GM12878 (cell line): ENCODE measurements at regions not wholly inside any gene's neighbourhood (a gene's known extent, or its start where the extent isn't known, plus 50 kb on each side); places are given as distances from the start of the nearest gene placed in this dataset.

Experiments
- ATAC-seq: fragments of 200-7000 bp; cut with Tn5 transposase; 3 replicates; pipeline ENCODE4 v1.9.1; 2020; ENCODE audit warnings: mild to moderate bottlenecking, moderate library complexity
- BruUV-seq: library from RNA; stranded (reverse); fragments of 400-500 nt; replicated peaks from 2 replicates; lab custom pipeline; 2021; lab: Mats Ljungman, UMichigan
- CTCF ChIA-PET: fragments of 300-600 bp; sonication (Branson Sonifier 250); formaldehyde crosslinking; extraction: SDS; loops from one replicate; lab custom pipeline; 2021; ENCODE audit warnings: inconsistent platforms; lab: Yijun Ruan, JAX
- POLR2A ChIA-PET: fragments of 350-600 bp; formaldehyde crosslinking; extraction: SDS; loops from one replicate; lab custom pipeline; 2021; ENCODE audit warnings: inconsistent platforms; lab: Charles Lee
- RAD21 ChIA-PET: fragments of 300-600 bp; sonication (Branson Sonifier 250); formaldehyde crosslinking; loops from one replicate; lab custom pipeline; 2023; ENCODE audit warnings: antibody characterized with exemption; ENCODE audit not compliant: unreplicated experiment; lab: Charles Lee
- SMC1A ChIA-PET: fragments of 300-600 bp; sonication (Branson Sonifier 250); formaldehyde crosslinking; loops from one replicate; lab custom pipeline; 2023; ENCODE audit not compliant: unreplicated experiment, uncharacterized antibody; lab: Charles Lee
- DNase-seq: peaks from one replicate; pipeline ENCODE4 v3.0.0-alpha.2; 2011; ENCODE audit warnings: low read depth, low spot score
- FAIRE-seq: peaks from 3 replicates; lab custom pipeline; 2011; peaks lifted over from hg19 to GRCh38; lab: Jason Lieb, UNC
- H2AFZ ChIP-seq: 2 replicates; pipeline ENCODE4 v1.6.0; 2011; ENCODE audit warnings: low read depth, low read length, control low read depth; ENCODE audit not compliant: control insufficient read depth
- H3K27ac ChIP-seq: 2 replicates; pipeline ENCODE4 v1.5.1; 2011; ENCODE audit warnings: control low read depth; ENCODE audit not compliant: control insufficient read depth, insufficient read depth
- H3K27me3 ChIP-seq, 2 experiments: replicated peaks in 1 of 2; 2 replicates each; pipeline versions ENCODE4 v1.6.0 to v1.6.1; 2011; ENCODE audit warnings: low read length in 1 of 2; ENCODE audit not compliant: control insufficient read depth in 2 of 2, insufficient read depth in 2 of 2
- H3K36me3 ChIP-seq, 2 experiments: 2 replicates each; pipeline ENCODE4 v1.5.1; 2011; ENCODE audit warnings: low read length in 1 of 2; ENCODE audit not compliant: control insufficient read depth in 2 of 2, insufficient read depth in 2 of 2
- H3K4me1 ChIP-seq: 2 replicates; pipeline ENCODE4 v1.6.1; 2011; ENCODE audit warnings: mild to moderate bottlenecking, low read length, moderate library complexity, mixed read lengths; ENCODE audit not compliant: control insufficient read depth, insufficient read depth
- H3K4me2 ChIP-seq: 2 replicates; pipeline ENCODE4 v1.6.0; 2011; ENCODE audit warnings: control low read depth; ENCODE audit not compliant: control insufficient read depth, insufficient read depth
- H3K4me3 ChIP-seq: fragments of 200-600 bp; sonication (generic); 2 replicates; pipeline ENCODE4 v1.5.1; 2016
- H3K79me2 ChIP-seq: 2 replicates; pipeline ENCODE4 v1.6.0; 2011; ENCODE audit warnings: low read length; ENCODE audit not compliant: control insufficient read depth, insufficient read depth
- H3K9ac ChIP-seq: 2 replicates; pipeline ENCODE4 v1.8.0; 2011; ENCODE audit warnings: low read length, control low read depth, mixed read lengths; ENCODE audit not compliant: control insufficient read depth, insufficient read depth
- H3K9me3 ChIP-seq: replicated peaks from 3 replicates; pipeline ENCODE4 v1.5.1; 2011; ENCODE audit warnings: mild to moderate bottlenecking, low read length; ENCODE audit not compliant: control insufficient read depth, insufficient read depth
- H4K20me1 ChIP-seq: 2 replicates; pipeline ENCODE4 v1.6.0; 2011; ENCODE audit not compliant: control insufficient read depth, insufficient read depth
- CHD1 ChIP-seq: IDR thresholded peaks from 2 replicates; pipeline ENCODE4 v1.6.1; 2012; ENCODE audit warnings: low read depth, low read length, improper control_type of control experiment
- FOXM1 ChIP-seq: IDR thresholded peaks from 2 replicates; pipeline ENCODE4 v1.6.1; 2012; ENCODE audit warnings: low read depth, mild to moderate bottlenecking, inconsistent platforms, low read length, moderate library complexity
- ZNF217 ChIP-seq: fragments of 450-650 bp; IDR thresholded peaks from 2 replicates; pipeline ENCODE4 v1.6.1; 2017; ENCODE audit warnings: antibody characterized with exemption, mild to moderate bottlenecking
- WGBS: methylation state at CpG from one replicate; pipeline ENCODE4 v1.1.6; 2016; ENCODE audit warnings: low lambda C conversion rate; ENCODE audit not compliant: insufficient replicate concordance, insufficient coverage; ENCODE audit errors: missing lambda C conversion rate; 5-methylcytosine and 5-hydroxymethylcytosine counted together
- in situ Hi-C: fragments of 300-500 bp; cut with MboI; formaldehyde crosslinking; loops from 9 replicates; pipeline ENCODE4 v1.14.3; 2018; ENCODE audit warnings: mixed read lengths
- intact Hi-C: fragments of 100-400 bp; cut with micrococcal nuclease; formaldehyde crosslinking; loops from one replicate; pipeline ENCODE4 v1.14.2; 2022; ENCODE audit not compliant: unreplicated experiment
- TF ChIP-seq, protein P1 (sequence below): IDR thresholded peaks from 2 replicates; pipeline ENCODE4 v1.6.1; 2012; ENCODE audit warnings: low read depth, low read length, improper control_type of control experiment

DNA sequence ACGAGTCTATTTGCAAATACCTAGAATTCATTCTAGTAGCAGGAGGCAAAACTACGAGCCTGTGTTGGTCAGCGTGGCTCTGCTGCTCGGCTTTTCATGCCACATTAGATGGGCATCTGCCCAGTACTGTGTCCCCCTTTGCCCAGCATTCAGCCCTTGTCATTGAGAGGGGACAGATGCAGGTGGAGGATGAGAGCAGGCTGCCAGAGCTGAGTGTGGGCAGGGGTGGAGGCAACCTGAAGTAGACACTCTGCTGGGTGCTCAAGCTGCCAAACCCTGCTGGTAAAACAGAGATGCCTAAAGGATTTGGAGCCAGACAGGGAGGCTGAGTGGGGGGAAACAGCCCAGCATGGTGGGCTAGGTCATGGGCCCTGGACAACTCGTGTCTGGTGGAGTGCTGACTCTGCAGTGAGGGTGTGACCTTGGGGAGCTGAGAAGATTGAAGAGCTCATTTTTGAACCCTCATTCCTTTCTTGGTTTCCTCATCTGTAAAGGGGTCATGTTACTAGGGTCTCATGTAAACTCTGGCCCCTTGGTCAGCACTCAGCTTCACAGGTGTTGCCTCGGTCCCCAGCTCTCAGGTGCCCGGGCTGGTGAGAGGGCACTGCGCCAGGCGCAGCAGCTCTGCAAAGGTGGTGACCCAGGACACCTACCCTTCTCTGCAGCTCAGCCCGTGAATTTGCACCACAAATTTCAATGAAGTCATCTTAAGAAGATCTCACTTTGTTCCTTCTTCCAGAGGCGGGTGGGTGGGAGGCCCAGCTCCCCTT, 64.2 kb upstream of the BHLHE23 start:
- H3K27me3 ChIP-seq: no peaks in the 10 kb centered on the region; a peak in 2 of 4 replicates
- no peaks in the 10 kb centered on the region; the same call in 2 of the 3 replicates for H3K9me3 ChIP-seq
- POLR2A ChIA-PET: interaction anchor here (0.7 kb wide), 1 partner anchor 23 kb away, joined by 4 read pairs; no protein-coding TSS in a partner anchor
- FAIRE-seq (no peak), ATAC-seq (no peak), DNase-seq (no peak)
- intact Hi-C loops: no loop called here
- SMC1A ChIA-PET: no interaction called here
- no peak overlapping the region for H3K4me2 ChIP-seq
- WGBS: 35% methylated on average over 11 of the region's 11 CpGs
- H4K20me1 ChIP-seq: no peaks in the 10 kb centered on the region
- H3K79me2 ChIP-seq: no peaks in the 10 kb centered on the region
- BruUV-seq: no TSS peak
- H3K4me1 ChIP-seq: no peaks in the 10 kb centered on the region
- no peaks in the 10 kb centered on the region for H3K36me3 ChIP-seq
- in situ Hi-C loops: no loop called here
- no peak overlapping the region for H2AFZ ChIP-seq
- RAD21 ChIA-PET: no interaction called here
- H3K4me3 ChIP-seq: no peak overlapping the region
- TF ChIP-seq, protein P1, sequence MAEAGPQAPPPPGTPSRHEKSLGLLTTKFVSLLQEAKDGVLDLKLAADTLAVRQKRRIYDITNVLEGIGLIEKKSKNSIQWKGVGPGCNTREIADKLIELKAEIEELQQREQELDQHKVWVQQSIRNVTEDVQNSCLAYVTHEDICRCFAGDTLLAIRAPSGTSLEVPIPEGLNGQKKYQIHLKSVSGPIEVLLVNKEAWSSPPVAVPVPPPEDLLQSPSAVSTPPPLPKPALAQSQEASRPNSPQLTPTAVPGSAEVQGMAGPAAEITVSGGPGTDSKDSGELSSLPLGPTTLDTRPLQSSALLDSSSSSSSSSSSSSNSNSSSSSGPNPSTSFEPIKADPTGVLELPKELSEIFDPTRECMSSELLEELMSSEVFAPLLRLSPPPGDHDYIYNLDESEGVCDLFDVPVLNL: no peak
- CTCF ChIA-PET: interaction anchor here (0.6 kb wide), 1 partner anchor 217 kb away, joined by 3 read pairs; no protein-coding TSS in a partner anchor
- no peak overlapping the region for H3K9ac ChIP-seq
- no peak overlapping the region for H3K27ac ChIP-seq

DNA sequence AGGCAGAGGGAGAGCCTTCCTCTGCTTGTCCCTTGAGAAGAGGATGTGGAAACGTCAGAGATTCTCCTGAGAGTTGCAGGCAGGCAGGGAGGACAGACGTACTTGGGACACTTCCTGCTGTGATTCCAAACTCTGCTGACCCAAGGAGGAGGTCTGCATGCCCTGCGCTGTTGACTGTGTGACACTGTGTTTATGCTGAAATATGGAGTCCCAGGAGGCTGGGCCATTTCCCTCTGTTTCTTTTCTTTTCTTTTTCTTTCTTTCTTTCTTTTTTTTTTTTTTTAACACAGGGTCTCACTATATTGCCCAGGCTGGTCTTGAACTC, 63.5 kb upstream of the BHLHE23 start:
- H3K9ac ChIP-seq: no peak overlapping the region
- no peaks in the 10 kb centered on the region for H3K36me3 ChIP-seq
- SMC1A ChIA-PET: interaction anchor here (1.2 kb wide), 1 partner anchor 55 kb away, joined by 3 read pairs; no protein-coding TSS in a partner anchor
- H3K4me3 ChIP-seq: no peak overlapping the region
- RAD21 ChIA-PET: no interaction called here
- H4K20me1 ChIP-seq: no peaks in the 10 kb centered on the region
- no peak overlapping the region for H3K27ac ChIP-seq
- TF ChIP-seq CHD1 (no peak), FOXM1 (no peak), ZNF217 (no peak)
- no peak overlapping the region for H2AFZ ChIP-seq
- intact Hi-C loops (no loop called here), in situ Hi-C loops (no loop called here)
- no peaks in the 10 kb centered on the region; a peak in 2 of 4 replicates for H3K27me3 ChIP-seq
- DNase-seq: no peak
- CTCF ChIA-PET: interaction anchor here (0.6 kb wide), 1 partner anchor 216 kb away, joined by 3 read pairs; no protein-coding TSS in a partner anchor
- no peaks in the 10 kb centered on the region for H3K4me1 ChIP-seq
- no peak for FAIRE-seq
- no peak overlapping the region for H3K4me2 ChIP-seq
- WGBS: 34% methylated on average over 3 of the region's 3 CpGs
- no peaks in the 10 kb centered on the region; the same call in 2 of the 3 replicates for H3K9me3 ChIP-seq
- POLR2A ChIA-PET: no interaction called here
- no peak for ATAC-seq
- H3K79me2 ChIP-seq: no peaks in the 10 kb centered on the region
- no TSS peak for BruUV-seq
